Loucy (cell line): ENCODE measurements at regions not wholly inside any gene's neighbourhood (a gene's known extent, or its start where the extent isn't known, plus 50 kb on each side); places are given as distances from the start of the nearest gene placed in this dataset.

ENCODE experiments used
- CTCF ChIP-seq: fragments of 200-600 bp; sonication (generic); conservative IDR thresholded peaks from 2 replicates; pipeline ENCODE4 v1.5.1; 2014; ENCODE audit warnings: mild to moderate bottlenecking, antibody characterized with exemption, low read length
- EZH2phosphoT487 ChIP-seq: fragments of 200-600 bp; IDR thresholded peaks from 2 replicates; pipeline ENCODE4 v1.6.1; 2018; ENCODE audit warnings: antibody characterized with exemption, mild to moderate bottlenecking, moderate library complexity, borderline replicate concordance

- TF ChIP-seq CTCF (no peak), EZH2phosphoT487 (no peak)
These were observed 165.3 kb upstream of the FBN2 start for GRCh38 chr5:128703322-128703721.
